ENCODE measurements at regions not wholly inside any gene's neighbourhood (a gene's known extent, or its start where the extent isn't known, plus 50 kb on each side); places are given as distances from the start of the nearest gene placed in this dataset.

DNA sequence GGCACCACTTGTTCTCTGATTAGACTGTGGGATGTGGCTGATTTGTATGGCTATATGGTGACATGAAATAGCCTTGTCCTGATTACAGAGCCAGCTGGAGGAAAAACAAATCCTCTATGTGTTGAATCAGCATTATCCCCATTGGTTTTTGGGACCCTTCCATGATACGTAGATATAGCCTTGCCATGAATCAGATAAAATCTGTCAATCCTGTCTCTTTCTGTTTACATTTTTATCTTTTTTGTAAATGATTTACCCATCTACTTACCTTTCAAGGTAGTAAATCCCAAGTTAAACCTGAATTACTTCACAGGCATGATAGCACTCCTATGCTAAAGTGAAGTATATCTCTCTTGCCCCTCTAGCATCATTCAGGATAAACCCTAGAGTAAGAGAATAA lies 789.3 kb downstream of the TMTC2 start:
- no peak for TF ChIP-seq FOXA1 (IDR thresholded peaks at IDR 0.05)
- no peak for TF ChIP-seq SP1 (IDR thresholded peaks at IDR 0.05)
- TF ChIP-seq FOXM1 (IDR thresholded peaks at IDR 0.05; ENCODE audit: borderline replicate concordance) = no peak
- no peak for TF ChIP-seq BHLHE40 (IDR thresholded peaks at IDR 0.05; ENCODE audit: borderline replicate concordance)
- TF ChIP-seq FOXK2 (IDR thresholded peaks at IDR 0.05) = no peak
- no peak for TF ChIP-seq ZNF384 (IDR thresholded peaks at IDR 0.05)
- no peak for TF ChIP-seq L3MBTL2 (conservative IDR thresholded peaks at IDR 0.05)
- no peak for TF ChIP-seq PKNOX1 (IDR thresholded peaks at IDR 0.05)
